SK-N-SH (cell line): ENCODE measurements at regions not wholly inside any gene's neighbourhood (a gene's known extent, or its start where the extent isn't known, plus 50 kb on each side); places are given as distances from the start of the nearest gene placed in this dataset.

Source experiments
- CTCF ChIP-seq: fragments of 200-600 bp; sonication (generic); IDR thresholded peaks from 2 replicates; pipeline ENCODE4 v1.6.1; 2017; ENCODE audit warnings: antibody characterized with exemption, mild to moderate bottlenecking, moderate library complexity
- EZH2phosphoT487 ChIP-seq: fragments of 200-600 bp; sonication (generic); IDR thresholded peaks from 2 replicates; pipeline ENCODE4 v1.6.1; 2017; ENCODE audit warnings: low read depth, mixed run types, mild to moderate bottlenecking, antibody characterized with exemption, moderate library complexity, borderline replicate concordance
- GABPA ChIP-seq: IDR thresholded peaks from 2 replicates; pipeline ENCODE4 v1.4.0; 2012; ENCODE audit warnings: low read depth, mild to moderate bottlenecking
- MAX ChIP-seq: IDR thresholded peaks from 2 replicates; pipeline ENCODE4 v1.4.0; 2012; ENCODE audit warnings: low read depth
- REST ChIP-seq: IDR thresholded peaks from 2 replicates; pipeline ENCODE4 v1.6.1; 2012; ENCODE audit warnings: mild to moderate bottlenecking, low read depth, low read length, moderate library complexity
- SMC3 ChIP-seq: IDR thresholded peaks from 2 replicates; pipeline ENCODE4 v1.6.1; 2012; ENCODE audit warnings: low read depth, low read length, improper control_type of control experiment
- TAF1 ChIP-seq: IDR thresholded peaks from 2 replicates; pipeline ENCODE4 v1.6.1; 2012; ENCODE audit warnings: low read depth, mild to moderate bottlenecking, low read length, moderate library complexity, borderline replicate concordance
- TEAD4 ChIP-seq: IDR thresholded peaks from 2 replicates; pipeline ENCODE4 v1.4.0; 2012; ENCODE audit warnings: mild to moderate bottlenecking, borderline replicate concordance; ENCODE audit not compliant: insufficient read depth
- YY1 ChIP-seq: IDR thresholded peaks from 2 replicates; pipeline ENCODE4 v1.4.0; 2012; ENCODE audit warnings: low read depth, mild to moderate bottlenecking
- ZBTB33 ChIP-seq: IDR thresholded peaks from 2 replicates; pipeline ENCODE4 v1.4.0; 2012; ENCODE audit warnings: low read depth, borderline replicate concordance

- TF ChIP-seq CTCF (no peak), ZBTB33 (no peak), TEAD4 (no peak), GABPA (no peak), EZH2phosphoT487 (no peak), MAX (no peak), REST (no peak), TAF1 (no peak), SMC3 (no peak), YY1 (no peak)
These were observed 196.5 kb upstream of the SLC7A11 start for GRCh38 chr4:138438608-138439007.
